ENCODE measurements at regions not wholly inside any gene's neighbourhood (a gene's known extent, or its start where the extent isn't known, plus 50 kb on each side); places are given as distances from the start of the nearest gene placed in this dataset.

- H3K9me3 ChIP-seq (ENCODE audit: control insufficient read depth in 4 of 4, insufficient read depth in 3 of 4, low read length in 3 of 4) = no peaks in the 10 kb centered on the region
- no peak overlapping the region for H3K27ac ChIP-seq (ENCODE audit: low read depth in 1 of 2, low read length in 1 of 2)
- WGBS, 2 donors = 92% methylated on average over 3 of the region's 3 CpGs
- no peak for TF ChIP-seq CTCF (IDR thresholded peaks at IDR 0.05; ENCODE audit: control extremely low read depth, extremely low read depth)
- no peaks in the 10 kb centered on the region for H3K4me1 ChIP-seq (ENCODE audit: control insufficient read depth in 5 of 5, insufficient read depth in 5 of 5, low read length in 5 of 5)
- no peaks in the 10 kb centered on the region for H3K36me3 ChIP-seq (ENCODE audit: control insufficient read depth in 4 of 4, insufficient read depth in 4 of 4, low read length in 4 of 4)
- H3K4me3 ChIP-seq = no peak overlapping the region
- no peaks in the 10 kb centered on the region for H3K27me3 ChIP-seq (ENCODE audit: control insufficient read depth in 3 of 3, insufficient read depth in 3 of 3, low read length in 2 of 3)
- DNase-seq (no peak), ATAC-seq (ENCODE audit: insufficient read depth, low FRiP score) (no peak)
- H3K9ac ChIP-seq (ENCODE audit: insufficient read depth in 1 of 2, low read length in 2 of 2) = no peak overlapping the region
Observed at GRCh38 chr2:14702258-14702657, 69.7 kb downstream of the LRATD1 start.

- H3K36me3 ChIP-seq (ENCODE audit: control insufficient read depth in 4 of 4, insufficient read depth in 4 of 4, low read length in 4 of 4) = no peaks in the 10 kb centered on the region
- TF ChIP-seq CTCF (IDR thresholded peaks at IDR 0.05; ENCODE audit: control extremely low read depth, extremely low read depth) = no peak
- no peaks in the 10 kb centered on the region for H3K27me3 ChIP-seq (ENCODE audit: control insufficient read depth in 3 of 3, insufficient read depth in 3 of 3, low read length in 2 of 3)
- no peak for DNase-seq
- H3K4me3 ChIP-seq = no peak overlapping the region
- no peaks in the 10 kb centered on the region for H3K9me3 ChIP-seq (ENCODE audit: control insufficient read depth in 4 of 4, insufficient read depth in 3 of 4, low read length in 3 of 4)
- H3K27ac ChIP-seq (ENCODE audit: low read depth in 1 of 2, low read length in 1 of 2) = no peak overlapping the region
- ATAC-seq (ENCODE audit: insufficient read depth, low FRiP score) = no peak
- H3K4me1 ChIP-seq (ENCODE audit: control insufficient read depth in 5 of 5, insufficient read depth in 5 of 5, low read length in 5 of 5) = no peaks in the 10 kb centered on the region
- no peak overlapping the region for H3K9ac ChIP-seq (ENCODE audit: insufficient read depth in 1 of 2, low read length in 2 of 2)
- 93 to 99% methylated on average over 1 of the region's 1 CpG for WGBS, 2 donors
Observed at GRCh38 chr2:14706201-14706600, 73.7 kb downstream of the LRATD1 start.

GRCh38 chr2:14712111-14712510, 79.6 kb downstream of the LRATD1 start:
- Histone ChIP-seq H3K9me3 (ENCODE audit: control insufficient read depth in 4 of 4, insufficient read depth in 3 of 4, low read length in 3 of 4) (peaks cover 0 to 2% (median 0%) of the 10 kb centered on the region in 4 donors), H3K4me1 (ENCODE audit: control insufficient read depth in 5 of 5, insufficient read depth in 5 of 5, low read length in 5 of 5) (peaks cover 0 to 9% (median 0%) of the 10 kb centered on the region in 5 donors), H3K36me3 (ENCODE audit: control insufficient read depth in 4 of 4, insufficient read depth in 4 of 4, low read length in 4 of 4) (no peaks in the 10 kb centered on the region), H3K4me3 (no peak overlapping the region), H3K27me3 (ENCODE audit: control insufficient read depth in 3 of 3, insufficient read depth in 3 of 3, low read length in 2 of 3) (no peaks in the 10 kb centered on the region), H3K27ac (ENCODE audit: low read depth in 1 of 2, low read length in 1 of 2) (no peak overlapping the region), H3K9ac (ENCODE audit: insufficient read depth in 1 of 2, low read length in 2 of 2) (no peak overlapping the region)
- DNase-seq (peak in 2 of 3 donors; percentile 12 to 58), ATAC-seq (ENCODE audit: insufficient read depth, low FRiP score) (no peak)
- no peak for TF ChIP-seq CTCF (IDR thresholded peaks at IDR 0.05; ENCODE audit: control extremely low read depth, extremely low read depth)
- 69 to 78% methylated on average over 5 of the region's 5 CpGs for WGBS, 2 donors

DNA sequence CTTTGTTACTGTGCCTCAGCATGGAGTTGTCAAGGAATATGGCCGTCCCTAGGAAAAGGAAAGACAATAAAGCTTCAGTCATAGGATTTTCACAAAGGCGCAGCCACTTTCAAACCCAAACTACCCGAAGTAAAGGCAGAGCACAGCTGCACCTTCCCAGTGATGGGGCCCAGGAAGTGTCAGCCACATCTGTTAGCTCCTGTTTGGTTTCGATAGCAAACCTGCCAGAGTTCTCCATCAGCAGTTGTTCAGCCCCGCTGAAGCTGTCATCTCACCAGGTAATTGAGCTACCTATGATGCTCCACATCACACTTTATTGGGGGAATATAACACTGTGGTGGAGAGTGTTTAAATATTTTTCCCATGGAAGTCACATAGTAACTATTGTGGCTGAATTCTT, 80.7 kb downstream of the LRATD1 start:
- Histone ChIP-seq H3K36me3 (ENCODE audit: control insufficient read depth in 4 of 4, insufficient read depth in 4 of 4, low read length in 4 of 4) (no peaks in the 10 kb centered on the region), H3K4me1 (ENCODE audit: control insufficient read depth in 5 of 5, insufficient read depth in 5 of 5, low read length in 5 of 5) (peaks cover 0 to 9% (median 0%) of the 10 kb centered on the region in 5 donors)

More for the DNA sequence above, 80.7 kb downstream of the LRATD1 start:
- Histone ChIP-seq H3K4me3 (no peak overlapping the region), H3K9ac (ENCODE audit: insufficient read depth in 1 of 2, low read length in 2 of 2) (no peak overlapping the region), H3K27ac (ENCODE audit: low read depth in 1 of 2, low read length in 1 of 2) (no peak overlapping the region), H3K27me3 (ENCODE audit: control insufficient read depth in 3 of 3, insufficient read depth in 3 of 3, low read length in 2 of 3) (no peaks in the 10 kb centered on the region), H3K9me3 (ENCODE audit: control insufficient read depth in 4 of 4, insufficient read depth in 3 of 4, low read length in 3 of 4) (peaks cover 0 to 2% (median 0%) of the 10 kb centered on the region in 4 donors)
- DNase-seq (no peak), ATAC-seq (ENCODE audit: insufficient read depth, low FRiP score) (no peak)
- no peak for TF ChIP-seq CTCF (IDR thresholded peaks at IDR 0.05; ENCODE audit: control extremely low read depth, extremely low read depth)
- 88 to 89% methylated on average over 5 of the region's 5 CpGs for WGBS, 2 donors

Measured in lung (tissue), 11 donors.